ENCODE measurements at regions not wholly inside any gene's neighbourhood (a gene's known extent, or its start where the extent isn't known, plus 50 kb on each side); places are given as distances from the start of the nearest gene placed in this dataset.
"Not testable (repeated sequence)": the region's sequence is repeated elsewhere in the genome, so short reads cannot be mapped to it uniquely, and the experiment has no call there.

GRCh38 chr2:209145220-209145691, 278.6 kb upstream of the MAP2 start:
- not testable (repeated sequence) for TF ChIP-seq CTCF, POLR2AphosphoS5, EP300, POLR2A (IDR thresholded peaks at IDR 0.05)
